B cell (primary cell): ENCODE measurements at regions not wholly inside any gene's neighbourhood (a gene's known extent, or its start where the extent isn't known, plus 50 kb on each side); places are given as distances from the start of the nearest gene placed in this dataset.

Experiments used
- EZH2 ChIP-seq: IDR thresholded peaks from 2 replicates; pipeline ENCODE4 v1.6.1; 2012; ENCODE audit warnings: borderline replicate concordance, low read depth, mild to moderate bottlenecking, moderate library complexity, low read length; ENCODE audit not compliant: insufficient read depth, poor library complexity, severe bottlenecking
- TF ChIP-seq, protein P1 (sequence below): fragments of 200-600 bp; IDR thresholded peaks from one replicate; pipeline ENCODE4 v1.8.0; 2022; ENCODE audit warnings: antibody characterized with exemption, mild to moderate bottlenecking

DNA sequence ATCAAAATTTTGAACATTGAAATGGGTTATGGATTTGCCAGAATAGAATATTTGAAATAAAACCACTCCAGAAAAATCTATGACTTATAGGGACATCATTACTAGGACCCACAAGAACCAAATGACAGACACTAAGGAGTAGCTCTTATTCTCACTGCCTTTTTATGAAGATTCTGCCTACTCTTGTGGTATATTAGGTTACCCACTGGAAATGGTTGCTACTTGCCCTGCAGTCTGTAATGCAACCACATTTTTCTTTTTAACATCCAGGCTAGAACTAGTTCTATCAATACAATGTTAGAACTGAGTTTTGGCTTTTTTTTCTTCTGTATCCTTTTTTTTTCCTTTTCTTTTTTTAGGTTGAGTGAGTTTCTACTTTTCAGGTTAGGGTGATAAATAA, 158.9 kb downstream of the PPP1R2C start:
- TF ChIP-seq, protein P1, sequence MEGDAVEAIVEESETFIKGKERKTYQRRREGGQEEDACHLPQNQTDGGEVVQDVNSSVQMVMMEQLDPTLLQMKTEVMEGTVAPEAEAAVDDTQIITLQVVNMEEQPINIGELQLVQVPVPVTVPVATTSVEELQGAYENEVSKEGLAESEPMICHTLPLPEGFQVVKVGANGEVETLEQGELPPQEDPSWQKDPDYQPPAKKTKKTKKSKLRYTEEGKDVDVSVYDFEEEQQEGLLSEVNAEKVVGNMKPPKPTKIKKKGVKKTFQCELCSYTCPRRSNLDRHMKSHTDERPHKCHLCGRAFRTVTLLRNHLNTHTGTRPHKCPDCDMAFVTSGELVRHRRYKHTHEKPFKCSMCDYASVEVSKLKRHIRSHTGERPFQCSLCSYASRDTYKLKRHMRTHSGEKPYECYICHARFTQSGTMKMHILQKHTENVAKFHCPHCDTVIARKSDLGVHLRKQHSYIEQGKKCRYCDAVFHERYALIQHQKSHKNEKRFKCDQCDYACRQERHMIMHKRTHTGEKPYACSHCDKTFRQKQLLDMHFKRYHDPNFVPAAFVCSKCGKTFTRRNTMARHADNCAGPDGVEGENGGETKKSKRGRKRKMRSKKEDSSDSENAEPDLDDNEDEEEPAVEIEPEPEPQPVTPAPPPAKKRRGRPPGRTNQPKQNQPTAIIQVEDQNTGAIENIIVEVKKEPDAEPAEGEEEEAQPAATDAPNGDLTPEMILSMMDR: no peak
- TF ChIP-seq EZH2: no peak
